CD4-positive, alpha-beta T cell (primary cell): ENCODE measurements at regions not wholly inside any gene's neighbourhood (a gene's known extent, or its start where the extent isn't known, plus 50 kb on each side); places are given as distances from the start of the nearest gene placed in this dataset.

Experiments
- ATAC-seq: fragments of 200-7000 bp; cut with Tn5 transposase; one replicate; pipeline ENCODE4 v1.10.0; 2022; ENCODE audit warnings: mild to moderate bottlenecking; ENCODE audit not compliant: poor library complexity
- CTCF ChIA-PET: fragments of 350-600 bp; sonication (Branson Sonifier 250); formaldehyde crosslinking; loops from one replicate; lab custom pipeline; 2021; ENCODE audit warnings: antibody characterized with exemption, inconsistent platforms; lab: Charles Lee
- POLR2A ChIA-PET: fragments of 350-600 bp; sonication (Branson Sonifier 250); formaldehyde crosslinking; loops from one replicate; lab custom pipeline; 2021; ENCODE audit warnings: antibody characterized with exemption, inconsistent platforms; lab: Charles Lee
- DNase-seq, 14 experiments: peaks; one replicate each; pipeline ENCODE4 v3.0.0-alpha.2; 2013 to 2020; ENCODE audit warnings: mixed read lengths in 2 of 14
- H3K27ac ChIP-seq, 2 donors: one replicate each; pipeline versions ENCODE4 v1.5.1 to v1.7.0; 2013; ENCODE audit warnings: low read length in 2 of 2, low read depth in 1 of 2, mild to moderate bottlenecking in 1 of 2
- H3K27me3 ChIP-seq, 2 experiments: 1 replicate in 1 of 2; 2 replicates in 1 of 2; pipeline versions ENCODE4 v1.6.1 to v1.7.0; 2013; ENCODE audit warnings: low read length in 2 of 2, control low read depth in 1 of 2, mild to moderate bottlenecking in 1 of 2, moderate library complexity in 1 of 2; ENCODE audit not compliant: insufficient read depth in 2 of 2, control insufficient read depth in 1 of 2
- H3K36me3 ChIP-seq: one replicate; pipeline ENCODE4 v1.6.1; 2013; ENCODE audit warnings: low read length, control low read depth; ENCODE audit not compliant: insufficient read depth
- H3K4me1 ChIP-seq: one replicate; pipeline ENCODE4 v1.6.1; 2013; ENCODE audit warnings: low read length, control low read depth; ENCODE audit not compliant: insufficient read depth
- H3K4me3 ChIP-seq: one replicate; pipeline ENCODE4 v1.5.1; 2013; ENCODE audit warnings: mild to moderate bottlenecking, low read length, moderate library complexity
- H3K9me3 ChIP-seq, 2 experiments: 1 replicate in 1 of 2; 2 replicates in 1 of 2; pipeline versions ENCODE4 v1.6.1 to v1.7.0; 2013; ENCODE audit warnings: low read length in 2 of 2, mild to moderate bottlenecking in 2 of 2, control low read depth in 1 of 2, moderate library complexity in 1 of 2; ENCODE audit not compliant: control insufficient read depth in 1 of 2, insufficient read depth in 1 of 2
- H3K27ac Mint-ChIP-seq: one replicate; pipeline ENCODE4 v1.8.0; 2020; ENCODE audit warnings: mixed read lengths
- H3K27me3 Mint-ChIP-seq: one replicate; pipeline ENCODE4 v1.8.0; 2021; ENCODE audit warnings: mixed read lengths
- H3K36me3 Mint-ChIP-seq: one replicate; pipeline ENCODE4 v1.8.0; 2021; ENCODE audit warnings: low read depth, mixed read lengths
- H3K4me1 Mint-ChIP-seq: one replicate; pipeline ENCODE4 v1.8.0; 2021; ENCODE audit warnings: low read depth, mixed read lengths
- H3K4me3 Mint-ChIP-seq: one replicate; pipeline ENCODE4 v1.8.0; 2020; ENCODE audit warnings: mild to moderate bottlenecking, mixed read lengths
- H3K9me3 Mint-ChIP-seq: one replicate; pipeline ENCODE4 v1.8.0; 2020; ENCODE audit warnings: mixed read lengths
- CTCF ChIP-seq: fragments of 200-600 bp; IDR thresholded peaks from one replicate; pipeline ENCODE4 v1.8.0; 2022; ENCODE audit warnings: antibody characterized with exemption, mild to moderate bottlenecking
- intact Hi-C, 2 experiments: fragments of 100-400 bp; cut with DNase I in 1 of 2; cut with micrococcal nuclease in 1 of 2; formaldehyde crosslinking; loops; one replicate each; pipeline versions ENCODE4 v1.15.1 to v1.9.0; 2023 to 2025; cut with DNase I, micrococcal nuclease

- Mint-ChIP-seq H3K9me3 (peaks cover 2% of the 10 kb centered on the region), H3K36me3 (no peaks in the 10 kb centered on the region), H3K4me3 (no peak overlapping the region), H3K27me3 (no peaks in the 10 kb centered on the region), H3K27ac (no peak overlapping the region), H3K4me1 (no peaks in the 10 kb centered on the region)
- ChIA-PET POLR2A (no interaction called here), CTCF (no interaction called here)
- no peaks in the 10 kb centered on the region for H3K4me1 ChIP-seq
- H3K27ac ChIP-seq, result no peak overlapping the region
- intact Hi-C loops, result no loop called here
- no peak for DNase-seq
- TF ChIP-seq CTCF, result no peak
- no peaks in the 10 kb centered on the region for H3K36me3 ChIP-seq
- no peaks in the 10 kb centered on the region for H3K27me3 ChIP-seq
- peaks cover 3 to 9% of the 10 kb centered on the region in 2 experiments for H3K9me3 ChIP-seq
- no peak for ATAC-seq
- no peak overlapping the region for H3K4me3 ChIP-seq
These were observed 491.5 kb upstream of the KIRREL3 start for GRCh38 chr11:127492029-127492428.

DNA sequence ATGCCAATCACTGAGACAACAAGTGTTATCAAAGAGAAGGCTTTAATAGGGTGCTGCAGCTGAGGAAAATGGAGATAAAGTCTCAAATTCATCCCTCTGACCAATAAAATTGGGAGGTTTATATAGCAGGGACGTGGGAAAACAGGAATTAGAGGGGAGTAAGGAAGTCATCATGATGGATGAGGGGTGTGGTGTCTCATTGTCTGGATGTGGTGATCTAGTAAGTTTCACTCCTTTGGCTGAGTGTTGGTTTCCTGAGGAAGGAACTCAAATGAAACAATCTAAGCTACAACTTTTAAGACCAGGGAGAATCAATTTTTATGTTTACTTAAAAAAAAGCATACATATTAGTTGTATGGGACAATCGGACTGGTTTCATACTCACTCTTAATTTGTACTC is 491.0 kb upstream of the KIRREL3 start:
- TF ChIP-seq CTCF, result no peak
- H3K36me3 Mint-ChIP-seq, result no peaks in the 10 kb centered on the region
- intact Hi-C loops, result no loop called here
- DNase-seq, result no peak
- H3K4me3 ChIP-seq, result no peak overlapping the region
- H3K27ac Mint-ChIP-seq, result no peak overlapping the region
- no peak overlapping the region for H3K4me3 Mint-ChIP-seq
- H3K36me3 ChIP-seq, result no peaks in the 10 kb centered on the region
- no peak overlapping the region for H3K27ac ChIP-seq
- no peaks in the 10 kb centered on the region for H3K27me3 ChIP-seq
- no peaks in the 10 kb centered on the region for H3K4me1 Mint-ChIP-seq
- ATAC-seq, result no peak
- POLR2A ChIA-PET, result no interaction called here
- CTCF ChIA-PET, result no interaction called here
- H3K4me1 ChIP-seq, result no peaks in the 10 kb centered on the region
- peaks cover 3 to 9% of the 10 kb centered on the region in 2 experiments for H3K9me3 ChIP-seq
- peaks cover 2% of the 10 kb centered on the region for H3K9me3 Mint-ChIP-seq
- H3K27me3 Mint-ChIP-seq, result no peaks in the 10 kb centered on the region

DNA sequence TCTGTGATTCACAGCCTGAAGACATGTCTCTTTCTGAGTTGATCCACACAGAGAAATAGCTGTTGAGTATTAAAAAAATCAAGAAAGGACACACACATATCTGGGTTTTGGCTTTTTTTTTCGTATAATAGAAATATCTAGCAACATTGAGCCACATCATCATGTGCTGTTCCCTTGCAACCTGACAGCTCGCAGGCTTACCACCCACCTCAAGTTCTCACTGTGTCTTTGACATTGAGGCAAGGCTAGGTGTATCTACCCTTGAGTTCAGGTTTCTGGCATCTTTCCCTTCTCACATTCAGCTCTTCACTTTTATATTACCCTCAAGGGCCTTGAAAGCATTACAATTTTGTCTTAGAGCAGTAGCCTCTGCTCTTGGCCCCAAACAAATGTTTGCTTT is 490.3 kb upstream of the KIRREL3 start:
- TF ChIP-seq CTCF, result no peak
- H3K4me1 ChIP-seq, result no peaks in the 10 kb centered on the region
- peaks cover 3% of the 10 kb centered on the region for H3K9me3 Mint-ChIP-seq
- H3K4me3 Mint-ChIP-seq, result no peak overlapping the region
- H3K27me3 Mint-ChIP-seq, result no peaks in the 10 kb centered on the region
- no peaks in the 10 kb centered on the region for H3K27me3 ChIP-seq
- no peak overlapping the region for H3K27ac Mint-ChIP-seq
- ChIA-PET POLR2A (interaction anchor here (0.5 kb wide), 1 partner anchor 10 kb away, joined by 3 read pairs; no protein-coding TSS in a partner anchor), CTCF (no interaction called here)
- no peak for ATAC-seq
- no peaks in the 10 kb centered on the region for H3K4me1 Mint-ChIP-seq
- no peak overlapping the region for H3K4me3 ChIP-seq
- H3K9me3 ChIP-seq, result peaks cover 3 to 9% of the 10 kb centered on the region in 2 experiments
- no peaks in the 10 kb centered on the region for H3K36me3 ChIP-seq
- H3K27ac ChIP-seq, result no peak overlapping the region
- H3K36me3 Mint-ChIP-seq, result no peaks in the 10 kb centered on the region
- DNase-seq, result no peak
- intact Hi-C loops, result no loop called here
